ENCODE measurements at regions not wholly inside any gene's neighbourhood (a gene's known extent, or its start where the extent isn't known, plus 50 kb on each side); places are given as distances from the start of the nearest gene placed in this dataset.
"Not testable (repeated sequence)": the region's sequence is repeated elsewhere in the genome, so short reads cannot be mapped to it uniquely, and the experiment has no call there.

GRCh38 chr17:70752461-70752860, 583.1 kb downstream of the KCNJ2 start:
- not testable (repeated sequence) for DNase-seq

- DNase-seq = no peak
Measured at GRCh38 chr17:70752966-70753467, 583.7 kb downstream of the KCNJ2 start.

GRCh38 chr17:70763018-70763417, 593.7 kb downstream of the KCNJ2 start:
- DNase-seq = no peak

GRCh38 chr17:70767102-70767701, 597.9 kb downstream of the KCNJ2 start:
- peak; percentile 18 for DNase-seq

GRCh38 chr17:70769956-70770355, 600.6 kb downstream of the KCNJ2 start:
- DNase-seq = no peak

GRCh38 chr17:70771804-70772386, 602.6 kb downstream of the KCNJ2 start:
- DNase-seq = no peak

- no peak for DNase-seq
Measured at GRCh38 chr17:70772761-70773160, 603.4 kb downstream of the KCNJ2 start.

- DNase-seq = no peak
Measured at GRCh38 chr17:70773258-70773657, 603.9 kb downstream of the KCNJ2 start.

GRCh38 chr17:70774339-70775117, 605.2 kb downstream of the KCNJ2 start:
- DNase-seq = no peak

- DNase-seq = no peak
Measured at GRCh38 chr17:70775679-70776078, 606.3 kb downstream of the KCNJ2 start.

- no peak for DNase-seq
Measured at GRCh38 chr17:70776441-70776840, 607.1 kb downstream of the KCNJ2 start.

- DNase-seq = no peak
Measured at GRCh38 chr17:70780031-70780430, 610.7 kb downstream of the KCNJ2 start.

GRCh38 chr17:70786081-70786480, 616.7 kb downstream of the KCNJ2 start:
- DNase-seq = no peak

GRCh38 chr17:70787721-70788300, 618.5 kb downstream of the KCNJ2 start:
- DNase-seq = no peak

- no peak for DNase-seq
Measured at GRCh38 chr17:70791748-70792443, 622.6 kb downstream of the KCNJ2 start.

GRCh38 chr17:70794738-70795137, 625.4 kb downstream of the KCNJ2 start:
- DNase-seq = no peak

GRCh38 chr17:70795620-70796019, 626.3 kb downstream of the KCNJ2 start:
- no peak for DNase-seq

GRCh38 chr17:70796757-70797156, 627.4 kb downstream of the KCNJ2 start:
- DNase-seq = no peak

GRCh38 chr17:70797166-70797565, 627.8 kb downstream of the KCNJ2 start:
- DNase-seq = no peak

- no peak for DNase-seq
Measured at GRCh38 chr17:70804161-70804560, 634.8 kb downstream of the KCNJ2 start.

- DNase-seq = no peak
Measured at GRCh38 chr17:70808596-70808995, 639.3 kb downstream of the KCNJ2 start.

GRCh38 chr17:70810609-70811008, 641.3 kb downstream of the KCNJ2 start:
- no peak for DNase-seq
